HCT116 (cell line): ENCODE measurements at regions not wholly inside any gene's neighbourhood (a gene's known extent, or its start where the extent isn't known, plus 50 kb on each side); places are given as distances from the start of the nearest gene placed in this dataset.

ENCODE experiments used
- ATAC-seq: fragments of 200-7000 bp; cut with Tn5 transposase; 2 replicates; pipeline ENCODE4 v1.9.1; 2020; ENCODE audit warnings: mild to moderate bottlenecking, moderate library complexity
- BruUV-seq: library from RNA; stranded (reverse); fragments of 400-500 nt; replicated peaks from 2 replicates; lab custom pipeline; 2021; lab: Mats Ljungman, UMichigan
- CTCF ChIA-PET: fragments of 300-600 bp; sonication (Branson Sonifier 250); formaldehyde crosslinking; loops from one replicate; lab custom pipeline; 2021; ENCODE audit warnings: antibody characterized with exemption; lab: Charles Lee
- POLR2A ChIA-PET: fragments of 300-600, 350-600 bp; sonication (Branson Sonifier 250); formaldehyde crosslinking; loops from one replicate; lab custom pipeline; 2021; ENCODE audit warnings: antibody characterized with exemption; lab: Charles Lee
- RAD21 ChIA-PET, 2 experiments: fragments of 300-600 bp; sonication (Branson Sonifier 250); formaldehyde crosslinking; loops; one replicate each; lab custom pipeline; 2023; ENCODE audit warnings: low total read pairs in 2 of 2; ENCODE audit not compliant: uncharacterized antibody in 2 of 2, unreplicated experiment in 2 of 2, low non-redundant PET in 1 of 2; lab: Charles Lee
- DNase-seq: peaks from one replicate; pipeline ENCODE4 v3.0.0-alpha.2; 2010; ENCODE audit warnings: low read depth, low spot score
- H2AFZ ChIP-seq: fragments of 200-600 bp; shearing (Covaris generic), sonication (generic); 2 replicates; pipeline ENCODE4 v1.6.1; 2017; ENCODE audit warnings: low read depth, mixed run types, mixed read lengths, antibody characterized with exemption, low read length; ENCODE audit not compliant: poor library complexity, severe bottlenecking
- H3K27ac ChIP-seq: 2 replicates; pipeline ENCODE4 v1.5.1; 2012; ENCODE audit warnings: low read depth, low read length
- H3K27me3 ChIP-seq: fragments of 200-600 bp; sonication (generic); 2 replicates; pipeline ENCODE4 v1.6.1; 2016; ENCODE audit warnings: mixed run types, low read length, mixed read lengths; ENCODE audit not compliant: insufficient read depth
- H3K36me3 ChIP-seq, 2 experiments: fragments of 200-500 bp in 1 of 2; fragments of 200-600 bp in 1 of 2; sonication (Bioruptor generic) in 1 of 2; sonication (generic) in 1 of 2; 2 replicates each; pipeline versions ENCODE4 v1.5.1 to v1.6.1; 2014 to 2016; ENCODE audit warnings: low read length in 2 of 2, inconsistent platforms in 1 of 2, mixed read lengths in 1 of 2, mixed run types in 1 of 2; ENCODE audit not compliant: insufficient read depth in 2 of 2, control insufficient read depth in 1 of 2
- H3K4me1 ChIP-seq, 2 experiments: fragments of 200-600 bp in 1 of 2; sonication (generic) in 1 of 2; 2 replicates each; pipeline versions ENCODE4 v1.5.1 to v1.6.1; 2012 to 2017; ENCODE audit warnings: low read length in 2 of 2, inconsistent platforms in 1 of 2, mild to moderate bottlenecking in 1 of 2, mixed read lengths in 1 of 2, mixed run types in 1 of 2, moderate library complexity in 1 of 2; ENCODE audit not compliant: insufficient read depth in 2 of 2, control insufficient read depth in 1 of 2
- H3K4me2 ChIP-seq: fragments of 200-600 bp; sonication (generic); 2 replicates; pipeline ENCODE4 v1.6.1; 2017; ENCODE audit warnings: mixed run types, low read length, mixed read lengths
- H3K4me3 ChIP-seq, 2 experiments: fragments of 200-600 bp in 1 of 2; sonication (generic) in 1 of 2; replicated peaks in 1 of 2; 2 replicates each; pipeline ENCODE4 v1.5.1; 2011 to 2016; ENCODE audit warnings: low read length in 2 of 2, control low read depth in 1 of 2, low read depth in 1 of 2, mild to moderate bottlenecking in 1 of 2, mixed read lengths in 1 of 2, mixed run types in 1 of 2
- H3K79me2 ChIP-seq: fragments of 200-600 bp; sonication (generic); 2 replicates; pipeline ENCODE4 v1.6.1; 2017; ENCODE audit warnings: mild to moderate bottlenecking, mixed run types, low read length, moderate library complexity, mixed read lengths; ENCODE audit not compliant: insufficient read depth
- H3K9ac ChIP-seq: fragments of 200-600 bp; sonication (generic); 2 replicates; pipeline ENCODE4 v1.6.1; 2016; ENCODE audit warnings: low read length, mixed read lengths
- H3K9me2 ChIP-seq: fragments of 200-600 bp; sonication (generic), shearing (Covaris generic); 2 replicates; pipeline ENCODE4 v1.6.1; 2017; ENCODE audit warnings: mixed run types, mild to moderate bottlenecking, moderate library complexity; ENCODE audit not compliant: insufficient read depth
- H3K9me3 ChIP-seq, 2 experiments: fragments of 200-500 bp in 1 of 2; fragments of 200-600 bp in 1 of 2; sonication (Bioruptor generic) in 1 of 2; sonication (generic) in 1 of 2; 2 replicates each; pipeline ENCODE4 v1.6.1; 2014 to 2017; ENCODE audit warnings: low read length in 2 of 2, mixed read lengths in 2 of 2, inconsistent platforms in 1 of 2, low read depth in 1 of 2, mild to moderate bottlenecking in 1 of 2, mixed run types in 1 of 2, moderate library complexity in 1 of 2; ENCODE audit not compliant: control insufficient read depth in 1 of 2, insufficient read depth in 1 of 2
- H4K20me1 ChIP-seq: fragments of 200-600 bp; sonication (generic), shearing (Covaris generic); 2 replicates; pipeline ENCODE4 v1.6.1; 2017; ENCODE audit warnings: mixed run types, mild to moderate bottlenecking, moderate library complexity; ENCODE audit not compliant: insufficient read depth
- FOSL1 ChIP-seq: IDR thresholded peaks from 2 replicates; pipeline ENCODE4 v1.6.1; 2012; ENCODE audit warnings: low read depth
- JUND ChIP-seq: IDR thresholded peaks from 2 replicates; pipeline ENCODE4 v1.6.1; 2012
- intact Hi-C: fragments of 100-400 bp; cut with micrococcal nuclease; formaldehyde crosslinking; loops from 2 replicates; pipeline ENCODE4 v1.10.0; 2022
- TF ChIP-seq, protein P1 (sequence below): IDR thresholded peaks from 2 replicates; pipeline ENCODE4 v1.6.1; 2012; ENCODE audit warnings: low read depth
- TF ChIP-seq, protein P2 (sequence below): IDR thresholded peaks from 2 replicates; pipeline ENCODE4 v1.6.1; 2011; ENCODE audit warnings: mild to moderate bottlenecking, low read length, moderate library complexity; ENCODE audit not compliant: insufficient replicate concordance; ENCODE audit errors: extremely low read depth

DNA sequence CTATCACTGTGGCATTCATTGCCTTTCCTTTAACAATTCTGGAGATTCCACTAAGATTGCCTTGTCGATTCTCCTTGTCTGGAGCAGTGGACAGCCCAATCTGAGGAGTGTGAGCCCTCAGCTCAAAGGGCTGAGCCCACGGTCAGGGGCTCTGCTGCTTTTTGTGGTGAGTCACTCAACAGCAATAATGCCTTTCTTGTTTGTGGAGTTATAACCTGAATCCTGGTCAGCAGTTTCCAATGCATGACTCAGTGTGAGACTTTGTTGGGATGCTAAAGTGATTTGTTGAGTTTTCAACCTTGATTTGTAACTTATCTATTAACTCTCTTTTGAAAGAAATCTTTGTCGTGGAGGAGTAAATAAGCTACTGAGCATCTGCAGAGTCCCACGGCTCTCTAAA, 183.5 kb downstream of the TJP1 start:
- ChIA-PET RAD21 (no interaction called here), CTCF (no interaction called here), POLR2A (no interaction called here)
- DNase-seq (peak; percentile 22), ATAC-seq (peak; percentile 65)
- intact Hi-C loops, result no loop called here
- no peak overlapping the region for H3K4me3 ChIP-seq
- H3K9me3 ChIP-seq, result no peaks in the 10 kb centered on the region
- H3K4me1 ChIP-seq, result peaks cover 6 to 12% of the 10 kb centered on the region in 2 experiments
- no peaks in the 10 kb centered on the region for H3K9me2 ChIP-seq
- H2AFZ ChIP-seq, result no peak overlapping the region
- no peaks in the 10 kb centered on the region for H3K79me2 ChIP-seq
- H4K20me1 ChIP-seq, result no peaks in the 10 kb centered on the region
- no TSS peak for BruUV-seq
- H3K9ac ChIP-seq, result no peak overlapping the region
- TF ChIP-seq, protein P1, sequence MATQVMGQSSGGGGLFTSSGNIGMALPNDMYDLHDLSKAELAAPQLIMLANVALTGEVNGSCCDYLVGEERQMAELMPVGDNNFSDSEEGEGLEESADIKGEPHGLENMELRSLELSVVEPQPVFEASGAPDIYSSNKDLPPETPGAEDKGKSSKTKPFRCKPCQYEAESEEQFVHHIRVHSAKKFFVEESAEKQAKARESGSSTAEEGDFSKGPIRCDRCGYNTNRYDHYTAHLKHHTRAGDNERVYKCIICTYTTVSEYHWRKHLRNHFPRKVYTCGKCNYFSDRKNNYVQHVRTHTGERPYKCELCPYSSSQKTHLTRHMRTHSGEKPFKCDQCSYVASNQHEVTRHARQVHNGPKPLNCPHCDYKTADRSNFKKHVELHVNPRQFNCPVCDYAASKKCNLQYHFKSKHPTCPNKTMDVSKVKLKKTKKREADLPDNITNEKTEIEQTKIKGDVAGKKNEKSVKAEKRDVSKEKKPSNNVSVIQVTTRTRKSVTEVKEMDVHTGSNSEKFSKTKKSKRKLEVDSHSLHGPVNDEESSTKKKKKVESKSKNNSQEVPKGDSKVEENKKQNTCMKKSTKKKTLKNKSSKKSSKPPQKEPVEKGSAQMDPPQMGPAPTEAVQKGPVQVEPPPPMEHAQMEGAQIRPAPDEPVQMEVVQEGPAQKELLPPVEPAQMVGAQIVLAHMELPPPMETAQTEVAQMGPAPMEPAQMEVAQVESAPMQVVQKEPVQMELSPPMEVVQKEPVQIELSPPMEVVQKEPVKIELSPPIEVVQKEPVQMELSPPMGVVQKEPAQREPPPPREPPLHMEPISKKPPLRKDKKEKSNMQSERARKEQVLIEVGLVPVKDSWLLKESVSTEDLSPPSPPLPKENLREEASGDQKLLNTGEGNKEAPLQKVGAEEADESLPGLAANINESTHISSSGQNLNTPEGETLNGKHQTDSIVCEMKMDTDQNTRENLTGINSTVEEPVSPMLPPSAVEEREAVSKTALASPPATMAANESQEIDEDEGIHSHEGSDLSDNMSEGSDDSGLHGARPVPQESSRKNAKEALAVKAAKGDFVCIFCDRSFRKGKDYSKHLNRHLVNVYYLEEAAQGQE, result no peak
- TF ChIP-seq, protein P2, sequence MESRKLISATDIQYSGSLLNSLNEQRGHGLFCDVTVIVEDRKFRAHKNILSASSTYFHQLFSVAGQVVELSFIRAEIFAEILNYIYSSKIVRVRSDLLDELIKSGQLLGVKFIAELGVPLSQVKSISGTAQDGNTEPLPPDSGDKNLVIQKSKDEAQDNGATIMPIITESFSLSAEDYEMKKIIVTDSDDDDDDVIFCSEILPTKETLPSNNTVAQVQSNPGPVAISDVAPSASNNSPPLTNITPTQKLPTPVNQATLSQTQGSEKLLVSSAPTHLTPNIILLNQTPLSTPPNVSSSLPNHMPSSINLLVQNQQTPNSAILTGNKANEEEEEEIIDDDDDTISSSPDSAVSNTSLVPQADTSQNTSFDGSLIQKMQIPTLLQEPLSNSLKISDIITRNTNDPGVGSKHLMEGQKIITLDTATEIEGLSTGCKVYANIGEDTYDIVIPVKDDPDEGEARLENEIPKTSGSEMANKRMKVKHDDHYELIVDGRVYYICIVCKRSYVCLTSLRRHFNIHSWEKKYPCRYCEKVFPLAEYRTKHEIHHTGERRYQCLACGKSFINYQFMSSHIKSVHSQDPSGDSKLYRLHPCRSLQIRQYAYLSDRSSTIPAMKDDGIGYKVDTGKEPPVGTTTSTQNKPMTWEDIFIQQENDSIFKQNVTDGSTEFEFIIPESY, result no peak
- TF ChIP-seq FOSL1 (peak; percentile 28; the same call in 1 of the 2 replicates), JUND (0 out of 2 replicates have a peak, but pooled peaks have one; percentile 12)
- H3K4me2 ChIP-seq, result peak overlapping the region; percentile 29; the same call in 1 of the 2 replicates
- H3K27ac ChIP-seq, result no peak overlapping the region
- H3K36me3 ChIP-seq, result no peaks in the 10 kb centered on the region
- no peaks in the 10 kb centered on the region for H3K27me3 ChIP-seq
